Trophoblast cell (in vitro differentiated cells and primary cell): ENCODE measurements at regions not wholly inside any gene's neighbourhood (a gene's known extent, or its start where the extent isn't known, plus 50 kb on each side); places are given as distances from the start of the nearest gene placed in this dataset.

Source experiments
- DNase-seq, 2 donors: peaks; one replicate each; pipeline ENCODE4 v3.0.0-alpha.2; 2016
- H2AFZ ChIP-seq: 2 replicates; pipeline ENCODE4 v1.6.1; 2013; ENCODE audit warnings: low read length, moderate library complexity, mild to moderate bottlenecking; ENCODE audit not compliant: insufficient read depth, poor library complexity
- H2AK5ac ChIP-seq: 2 replicates; pipeline ENCODE4 v1.6.1; 2013; ENCODE audit warnings: mild to moderate bottlenecking, low read length
- H2BK120ac ChIP-seq: 2 replicates; pipeline ENCODE4 v1.6.1; 2013; ENCODE audit warnings: low read length, mild to moderate bottlenecking, moderate library complexity; ENCODE audit not compliant: insufficient read depth, poor library complexity
- H2BK12ac ChIP-seq: 2 replicates; pipeline ENCODE4 v1.6.1; 2013; ENCODE audit warnings: mild to moderate bottlenecking, low read length, moderate library complexity
- H2BK5ac ChIP-seq: 2 replicates; pipeline ENCODE4 v1.6.1; 2013; ENCODE audit warnings: low read length, low read depth, moderate library complexity, mild to moderate bottlenecking; ENCODE audit not compliant: poor library complexity
- H3K14ac ChIP-seq: 2 replicates; pipeline ENCODE4 v1.6.1; 2013; ENCODE audit warnings: mild to moderate bottlenecking, low read length
- H3K18ac ChIP-seq: 2 replicates; pipeline ENCODE4 v1.6.1; 2013; ENCODE audit warnings: mild to moderate bottlenecking, low read length
- H3K23ac ChIP-seq: 2 replicates; pipeline ENCODE4 v1.6.1; 2013; ENCODE audit warnings: low read length
- H3K27ac ChIP-seq: 2 replicates; pipeline ENCODE4 v1.5.1; 2013; ENCODE audit warnings: low read depth, mild to moderate bottlenecking, inconsistent platforms, low read length, moderate library complexity
- H3K27me3 ChIP-seq: 2 replicates; pipeline ENCODE4 v1.6.1; 2013; ENCODE audit warnings: inconsistent platforms, mild to moderate bottlenecking, low read length, moderate library complexity; ENCODE audit not compliant: insufficient read depth
- H3K36me3 ChIP-seq, 2 experiments: 1 replicate in 1 of 2; 2 replicates in 1 of 2; pipeline ENCODE4 v1.6.1; 2013; ENCODE audit warnings: low read length in 2 of 2, mild to moderate bottlenecking in 2 of 2, moderate library complexity in 1 of 2; ENCODE audit not compliant: insufficient read depth in 2 of 2, control insufficient read depth in 1 of 2
- H3K4ac ChIP-seq: 2 replicates; pipeline ENCODE4 v1.6.1; 2013; ENCODE audit warnings: low read depth, mild to moderate bottlenecking, low read length, moderate library complexity
- H3K4me1 ChIP-seq, 2 experiments: 1 replicate in 1 of 2; 2 replicates in 1 of 2; pipeline ENCODE4 v1.6.1; 2013; ENCODE audit warnings: low read length in 2 of 2, mild to moderate bottlenecking in 2 of 2, moderate library complexity in 1 of 2; ENCODE audit not compliant: insufficient read depth in 2 of 2, control insufficient read depth in 1 of 2
- H3K4me2 ChIP-seq: 2 replicates; pipeline ENCODE4 v1.6.1; 2013; ENCODE audit warnings: inconsistent platforms, mild to moderate bottlenecking, low read length, moderate library complexity
- H3K4me3 ChIP-seq: 2 replicates; pipeline ENCODE4 v1.5.1; 2013; ENCODE audit warnings: mild to moderate bottlenecking, low read depth, low read length, inconsistent platforms
- H3K79me1 ChIP-seq: one replicate; pipeline ENCODE4 v1.6.1; 2013; ENCODE audit warnings: low read length
- H3K79me2 ChIP-seq: 2 replicates; pipeline ENCODE4 v1.6.1; 2013; ENCODE audit warnings: low read length, mild to moderate bottlenecking; ENCODE audit not compliant: control insufficient read depth, insufficient read depth, poor library complexity
- H3K9ac ChIP-seq: 2 replicates; pipeline ENCODE4 v1.6.1; 2013; ENCODE audit warnings: mild to moderate bottlenecking, low read length
- H3K9me3 ChIP-seq: 2 replicates; pipeline ENCODE4 v1.6.1; 2013; ENCODE audit warnings: low read depth, mild to moderate bottlenecking, control low read depth, inconsistent platforms, low read length; ENCODE audit not compliant: insufficient read depth
- H4K12ac ChIP-seq: 2 replicates; pipeline ENCODE4 v1.6.1; 2013; ENCODE audit warnings: low read depth, mild to moderate bottlenecking, low read length, moderate library complexity
- H4K8ac ChIP-seq: 2 replicates; pipeline ENCODE4 v1.6.1; 2013; ENCODE audit warnings: low read depth, mild to moderate bottlenecking, low read length, moderate library complexity
- H4K91ac ChIP-seq: one replicate; pipeline ENCODE4 v1.6.1; 2013; ENCODE audit warnings: low read depth, mild to moderate bottlenecking, low read length, moderate library complexity
- WGBS: extraction: QIAGEN DNeasy Blood & Tissue Kit; methylation state at CpG from one replicate; pipeline ENCODE4 v1.1.7; 2013; ENCODE audit warnings: missing lambda C conversion rate; ENCODE audit not compliant: insufficient read length, insufficient coverage; ENCODE audit errors: extremely low coverage; 5-methylcytosine and 5-hydroxymethylcytosine counted together

DNA sequence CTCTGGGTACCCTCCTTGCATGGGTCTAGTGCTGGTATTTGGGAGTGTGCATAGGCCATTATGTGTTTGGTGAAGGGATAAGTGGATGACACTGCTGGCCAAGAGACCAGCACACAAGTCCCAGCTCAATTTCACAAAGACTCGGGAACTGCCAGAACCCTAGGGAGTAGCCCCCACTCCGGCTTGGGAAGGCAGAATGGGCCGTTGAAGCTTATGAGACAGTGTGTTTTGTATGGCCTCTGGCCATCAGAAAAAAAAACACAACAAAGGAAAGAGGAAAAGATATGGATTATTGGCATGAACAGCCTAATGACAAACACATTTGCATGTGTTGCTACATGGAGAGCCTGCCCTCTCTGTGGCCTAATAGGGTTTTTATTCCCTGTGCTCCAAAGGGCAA lies 144.2 kb downstream of the TTC32 start:
- H3K9ac ChIP-seq: no peak overlapping the region
- H3K79me2 ChIP-seq: no peaks in the 10 kb centered on the region
- no peak overlapping the region for H3K4ac ChIP-seq
- no peak overlapping the region for H3K23ac ChIP-seq
- H2BK12ac ChIP-seq: no peak overlapping the region
- no peaks in the 10 kb centered on the region for H3K27me3 ChIP-seq
- H3K4me2 ChIP-seq: no peak overlapping the region
- no peak overlapping the region for H3K18ac ChIP-seq
- H4K91ac ChIP-seq: no peak overlapping the region
- H3K9me3 ChIP-seq: no peaks in the 10 kb centered on the region
- no peak overlapping the region for H2AFZ ChIP-seq
- no peak overlapping the region for H4K12ac ChIP-seq
- no CpG with 5 or more reads among the region's 3 CpGs for WGBS
- no peak overlapping the region for H4K8ac ChIP-seq
- H2AK5ac ChIP-seq: no peak overlapping the region
- no peak overlapping the region for H3K14ac ChIP-seq
- no peak overlapping the region for H2BK120ac ChIP-seq
- no peaks in the 10 kb centered on the region for H3K36me3 ChIP-seq
- no peak overlapping the region for H3K4me3 ChIP-seq
- H3K79me1 ChIP-seq: no peaks in the 10 kb centered on the region
- H3K27ac ChIP-seq: no peak overlapping the region
- H3K4me1 ChIP-seq: peaks cover 2 to 9% of the 10 kb centered on the region in 2 experiments
- H2BK5ac ChIP-seq: no peak overlapping the region
- DNase-seq: no peak

DNA sequence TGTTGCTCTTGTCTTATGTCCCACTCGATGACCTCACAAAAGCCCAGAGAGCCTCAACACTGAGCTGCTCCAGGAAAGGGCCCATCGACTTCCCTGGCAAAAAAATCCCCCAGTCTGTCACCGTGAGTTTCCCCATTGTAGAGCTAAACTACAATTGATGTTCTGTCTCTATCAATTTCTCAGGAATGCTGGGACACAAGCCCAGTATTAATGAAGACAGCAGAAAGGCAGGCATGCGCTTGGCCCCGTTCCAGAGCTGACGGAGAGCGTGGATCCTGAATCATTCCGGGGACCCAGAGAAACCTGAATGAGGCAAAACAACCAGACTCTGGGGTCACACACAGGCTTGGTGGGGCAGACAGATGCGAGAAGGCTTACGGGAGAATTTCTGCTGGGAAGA lies 146.9 kb downstream of the TTC32 start:
- H3K4me3 ChIP-seq: no peak overlapping the region
- no peak overlapping the region for H3K18ac ChIP-seq
- no peak overlapping the region for H3K4me2 ChIP-seq
- no peak overlapping the region for H2BK120ac ChIP-seq
- no peak overlapping the region for H3K23ac ChIP-seq
- no peak overlapping the region for H3K27ac ChIP-seq
- no CpG with 5 or more reads among the region's 10 CpGs for WGBS
- H3K4ac ChIP-seq: no peak overlapping the region
- H3K79me2 ChIP-seq: no peaks in the 10 kb centered on the region
- no peaks in the 10 kb centered on the region for H3K27me3 ChIP-seq
- H3K9ac ChIP-seq: no peak overlapping the region
- no peaks in the 10 kb centered on the region for H3K9me3 ChIP-seq
- no peaks in the 10 kb centered on the region for H3K79me1 ChIP-seq
- H3K14ac ChIP-seq: no peak overlapping the region
- no peak overlapping the region for H2AFZ ChIP-seq
- no peak overlapping the region for H2BK5ac ChIP-seq
- H2BK12ac ChIP-seq: no peak overlapping the region
- no peaks in the 10 kb centered on the region for H3K36me3 ChIP-seq
- no peak overlapping the region for H4K12ac ChIP-seq
- no peak overlapping the region for H4K91ac ChIP-seq
- H4K8ac ChIP-seq: no peak overlapping the region
- H2AK5ac ChIP-seq: no peak overlapping the region
- no peak for DNase-seq
- peaks cover 2 to 9% of the 10 kb centered on the region in 2 experiments for H3K4me1 ChIP-seq

DNA sequence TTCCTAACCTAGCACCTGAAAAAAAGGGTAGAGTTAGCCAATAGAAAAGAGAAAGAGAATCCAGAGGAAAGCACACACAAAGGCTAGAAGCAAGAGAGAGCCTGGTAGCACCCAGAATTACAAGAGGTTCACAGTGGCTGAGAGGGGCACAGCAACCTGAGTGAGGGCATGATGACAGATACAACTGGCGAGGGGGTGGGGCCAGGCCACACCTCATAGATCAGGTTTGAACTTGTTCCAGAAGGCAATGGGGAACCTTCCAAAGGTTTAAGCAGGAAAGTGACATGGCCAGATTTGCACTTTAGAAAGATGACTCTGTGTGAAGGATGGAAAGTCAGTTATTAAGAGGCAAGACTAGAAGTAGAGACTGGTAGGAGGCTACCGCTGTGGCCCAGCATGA lies 148.0 kb downstream of the TTC32 start:
- Histone ChIP-seq H2BK120ac (no peak overlapping the region), H3K27ac (no peak overlapping the region), H3K36me3 (no peaks in the 10 kb centered on the region), H3K18ac (no peak overlapping the region), H4K91ac (no peak overlapping the region), H3K9me3 (no peaks in the 10 kb centered on the region), H2BK5ac (no peak overlapping the region), H3K4me3 (no peak overlapping the region), H2BK12ac (no peak overlapping the region), H4K8ac (no peak overlapping the region), H3K9ac (no peak overlapping the region), H2AFZ (no peak overlapping the region), H4K12ac (no peak overlapping the region), H3K79me1 (no peaks in the 10 kb centered on the region), H2AK5ac (no peak overlapping the region), H3K23ac (no peak overlapping the region), H3K79me2 (no peaks in the 10 kb centered on the region), H3K4me1 (peaks cover 0 to 6% of the 10 kb centered on the region in 2 experiments), H3K27me3 (no peaks in the 10 kb centered on the region), H3K4me2 (no peak overlapping the region), H3K14ac (no peak overlapping the region), H3K4ac (no peak overlapping the region)
- no CpG with 5 or more reads among the region's 2 CpGs for WGBS
- DNase-seq: no peak

DNA sequence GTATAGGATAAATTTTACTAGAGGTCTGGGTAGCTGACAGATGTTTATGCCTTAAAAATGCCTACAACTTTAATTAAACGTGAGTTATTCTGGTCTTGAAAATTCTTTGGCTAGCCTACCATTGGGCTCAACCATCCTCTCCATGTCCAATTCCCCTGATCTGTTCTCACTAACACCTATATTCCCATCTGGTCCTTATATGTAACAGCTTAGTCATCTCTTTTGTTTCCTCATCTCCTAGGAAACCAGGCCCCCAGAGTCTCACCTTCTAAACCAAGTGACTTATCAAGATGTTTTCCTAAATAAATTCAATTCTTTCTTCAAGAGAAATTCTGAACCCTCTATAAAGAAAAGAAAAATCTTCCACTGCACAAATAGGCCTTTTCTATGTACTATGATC lies 148.5 kb downstream of the TTC32 start:
- no peak overlapping the region for H3K14ac ChIP-seq
- no peaks in the 10 kb centered on the region for H3K27me3 ChIP-seq
- H3K4me2 ChIP-seq: no peak overlapping the region
- H4K8ac ChIP-seq: no peak overlapping the region
- H3K23ac ChIP-seq: no peak overlapping the region
- no peaks in the 10 kb centered on the region for H3K79me2 ChIP-seq
- H4K91ac ChIP-seq: no peak overlapping the region
- no peaks in the 10 kb centered on the region for H3K79me1 ChIP-seq
- H2AK5ac ChIP-seq: no peak overlapping the region
- H3K18ac ChIP-seq: no peak overlapping the region
- peaks cover 0 to 2% of the 10 kb centered on the region in 2 experiments for H3K4me1 ChIP-seq
- no peak overlapping the region for H2BK5ac ChIP-seq
- no peak overlapping the region for H2AFZ ChIP-seq
- H2BK120ac ChIP-seq: no peak overlapping the region
- H3K9me3 ChIP-seq: no peaks in the 10 kb centered on the region
- no peak overlapping the region for H3K4me3 ChIP-seq
- H4K12ac ChIP-seq: no peak overlapping the region
- H3K4ac ChIP-seq: no peak overlapping the region
- no peak for DNase-seq
- no peak overlapping the region for H2BK12ac ChIP-seq
- H3K9ac ChIP-seq: no peak overlapping the region
- WGBS: no CpG with 5 or more reads among the region's 1 CpG
- H3K36me3 ChIP-seq: no peaks in the 10 kb centered on the region
- no peak overlapping the region for H3K27ac ChIP-seq
